T1000 (cell line): ENCODE measurements at regions not wholly inside any gene's neighbourhood (a gene's known extent, or its start where the extent isn't known, plus 50 kb on each side); places are given as distances from the start of the nearest gene placed in this dataset.

ENCODE experiments used
- DNase-seq: peaks from one replicate; lab custom pipeline; 2025; ENCODE audit warnings: mixed read lengths; lab: John Stamatoyannopoulos, UW

DNA sequence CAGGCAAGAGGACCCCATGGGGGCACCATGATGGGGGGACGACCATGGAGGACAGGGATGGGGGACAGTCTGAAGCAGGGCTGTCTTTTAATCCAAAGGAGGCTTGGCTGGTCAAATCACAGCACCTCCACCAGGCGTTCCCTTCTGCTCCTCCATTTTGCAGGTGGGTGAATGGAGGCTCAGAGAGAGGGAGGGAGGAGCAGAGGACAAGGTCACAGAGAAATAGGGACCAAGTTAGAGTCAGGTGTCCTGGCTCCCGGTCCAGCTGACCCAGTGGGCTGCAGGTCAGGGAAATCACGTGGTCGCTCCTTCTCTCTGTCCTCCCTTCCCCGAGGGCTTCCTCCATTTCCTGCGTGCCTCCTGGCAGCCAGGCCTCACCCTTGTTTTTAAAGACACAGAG is 156.4 kb upstream of the SMIM23 start:
- DNase-seq: no peak

DNA sequence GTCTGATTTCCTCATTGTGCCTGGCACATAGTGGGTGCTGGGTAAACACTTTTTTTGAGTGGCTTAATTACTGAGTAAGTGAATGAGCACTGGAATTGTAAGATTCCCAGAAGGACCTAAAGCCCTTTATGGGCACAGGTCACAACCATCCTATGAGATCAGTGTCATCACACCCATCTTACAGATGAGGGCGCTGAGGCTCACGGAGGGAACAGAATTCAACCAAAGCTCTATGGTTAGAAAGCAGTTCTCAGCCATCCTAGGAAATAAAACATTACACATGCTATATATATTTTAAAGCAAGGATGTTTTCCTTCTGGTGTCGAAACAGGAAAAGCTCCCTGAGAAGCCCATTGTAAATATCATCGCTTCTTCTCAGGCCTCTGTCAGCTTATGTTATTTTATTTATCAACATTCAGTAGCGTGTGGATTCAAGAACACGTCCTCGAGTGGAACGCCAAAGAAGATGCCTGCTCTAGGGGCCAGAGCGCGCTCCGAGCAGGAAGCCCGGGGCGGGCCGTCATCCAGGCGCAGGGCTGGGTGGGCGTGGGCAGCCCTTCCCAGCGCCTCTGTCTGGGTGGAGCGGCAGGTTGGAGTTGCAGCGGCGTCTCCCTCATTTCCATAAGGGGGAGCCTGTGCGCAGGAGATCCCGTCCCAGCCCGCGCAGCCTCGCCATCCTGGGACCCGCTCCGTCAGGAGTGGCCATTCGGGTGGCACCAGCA is 155.8 kb upstream of the SMIM23 start:
- no peak for DNase-seq

DNA sequence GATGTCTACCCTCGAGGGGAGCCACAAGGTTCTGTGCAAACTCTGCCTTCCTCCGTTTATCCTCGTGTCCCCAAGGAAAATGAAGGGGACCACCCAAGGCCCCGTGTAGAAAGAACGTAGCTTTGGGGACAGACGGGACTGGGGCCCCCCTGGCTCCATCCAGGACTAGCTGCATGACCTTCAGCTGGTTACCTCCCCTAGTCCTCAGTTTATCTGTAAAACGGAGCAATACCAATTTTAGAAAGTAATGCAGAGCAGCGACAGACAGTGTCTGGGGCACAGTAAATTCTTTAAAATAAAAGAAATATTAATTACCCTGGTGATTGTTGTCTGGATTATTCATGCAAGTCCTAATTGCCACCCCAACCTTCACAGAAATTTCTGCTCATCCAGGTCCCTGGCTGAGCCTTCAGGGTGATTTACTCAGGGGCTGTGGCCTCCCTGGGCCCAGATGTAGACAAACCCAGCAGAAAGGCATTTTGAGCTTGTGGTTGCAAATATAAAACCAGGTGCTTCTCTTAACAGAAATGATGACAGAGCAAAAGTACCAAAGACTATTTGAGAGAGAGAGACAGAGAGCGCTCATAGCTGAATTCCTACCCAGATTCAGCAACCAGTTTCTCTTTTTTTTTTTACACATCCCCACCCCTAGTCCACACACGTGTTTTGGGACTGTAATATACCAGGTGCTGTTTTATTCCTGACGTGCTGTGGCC is 155.1 kb upstream of the SMIM23 start:
- no peak for DNase-seq

DNA sequence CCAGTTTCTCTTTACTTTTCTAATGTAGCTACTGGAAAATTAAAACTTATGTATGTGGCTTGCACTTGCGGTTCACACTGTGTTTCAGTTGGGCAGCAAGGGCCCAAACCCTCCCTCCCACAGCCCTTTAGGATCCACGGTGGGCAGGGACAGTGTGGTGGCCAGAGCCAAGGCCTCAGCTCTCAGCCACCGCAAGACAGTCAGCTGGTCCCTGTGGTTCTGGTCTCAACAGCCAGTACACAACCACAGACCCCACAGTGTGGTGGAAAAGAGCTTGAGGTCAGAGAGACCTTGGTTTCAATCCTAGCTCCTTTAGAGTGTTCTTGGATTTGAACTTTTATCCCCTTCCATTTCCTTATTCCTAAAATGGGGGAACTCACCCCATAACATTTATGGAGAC is 153.0 kb upstream of the SMIM23 start:
- no peak for DNase-seq

DNA sequence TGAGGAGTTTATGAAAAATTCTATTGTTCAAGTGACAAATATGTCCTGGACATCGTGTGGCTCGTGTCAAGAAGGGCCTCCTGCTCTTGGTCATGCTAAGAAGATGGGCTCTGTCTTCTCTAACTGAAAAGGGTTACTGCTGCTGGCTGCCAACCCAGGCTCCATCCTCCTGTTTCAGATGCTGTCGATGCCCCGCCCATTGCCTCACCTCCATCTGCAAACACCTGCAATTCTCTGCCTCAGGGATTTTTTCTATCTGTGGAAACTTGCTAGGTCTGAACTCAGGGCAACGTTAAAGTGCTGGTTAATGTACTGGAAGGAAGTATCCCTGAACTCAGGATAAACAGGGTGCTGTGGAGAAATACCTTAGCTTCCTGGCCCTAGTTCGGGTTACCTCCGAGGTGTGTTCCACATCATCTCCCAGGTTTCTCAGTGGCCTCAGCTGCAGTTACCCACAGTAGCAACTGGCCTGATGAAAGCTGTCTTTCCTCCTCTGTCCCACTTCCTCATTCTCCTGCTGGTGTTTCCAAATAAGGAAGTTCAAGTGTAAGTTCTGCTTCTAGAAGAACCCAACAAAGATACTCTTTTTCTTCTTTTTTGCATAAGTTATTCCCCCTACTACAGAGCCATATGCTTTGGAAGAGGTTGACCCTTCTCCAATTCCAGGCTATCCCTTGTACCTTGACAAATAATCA is 151.7 kb upstream of the SMIM23 start:
- DNase-seq: no peak

DNA sequence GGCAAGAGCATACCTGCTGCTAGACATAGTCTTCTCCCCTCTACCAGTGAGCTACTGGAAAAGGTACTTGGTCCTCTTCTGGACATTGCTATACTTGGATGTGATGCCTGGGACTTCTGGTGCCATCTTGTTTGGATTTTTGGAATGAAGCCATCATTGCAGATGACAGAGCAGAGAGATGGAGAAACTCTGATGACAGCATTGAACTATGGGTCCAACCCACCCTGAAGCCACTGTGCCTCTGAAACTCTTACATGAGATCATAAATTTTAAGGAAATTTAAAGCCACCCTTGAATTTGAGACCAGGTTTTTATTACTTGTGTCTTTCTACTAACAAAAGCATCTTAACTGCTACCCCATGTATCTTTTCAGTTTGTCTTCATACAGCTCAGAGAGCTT is 151.1 kb upstream of the SMIM23 start:
- no peak for DNase-seq

DNA sequence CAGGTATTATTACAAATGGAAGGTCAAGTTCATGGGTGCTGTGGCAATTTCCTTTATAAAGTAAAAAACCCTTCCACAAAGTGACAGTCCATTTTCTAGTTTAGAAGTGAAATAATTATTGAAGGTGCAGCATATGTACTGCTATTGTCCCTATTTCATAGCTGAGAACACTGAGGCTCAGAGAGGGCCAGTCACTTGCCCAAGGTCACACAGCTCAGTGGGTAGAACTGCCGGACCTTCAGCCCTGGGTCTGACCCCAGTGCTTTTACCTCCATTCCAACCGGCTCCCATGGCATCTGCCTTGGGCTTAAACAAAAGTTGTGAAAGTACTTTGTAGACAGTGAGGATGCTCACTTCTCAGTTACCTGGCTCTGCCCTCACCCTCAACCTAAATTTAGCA is 150.6 kb upstream of the SMIM23 start:
- no peak for DNase-seq

DNA sequence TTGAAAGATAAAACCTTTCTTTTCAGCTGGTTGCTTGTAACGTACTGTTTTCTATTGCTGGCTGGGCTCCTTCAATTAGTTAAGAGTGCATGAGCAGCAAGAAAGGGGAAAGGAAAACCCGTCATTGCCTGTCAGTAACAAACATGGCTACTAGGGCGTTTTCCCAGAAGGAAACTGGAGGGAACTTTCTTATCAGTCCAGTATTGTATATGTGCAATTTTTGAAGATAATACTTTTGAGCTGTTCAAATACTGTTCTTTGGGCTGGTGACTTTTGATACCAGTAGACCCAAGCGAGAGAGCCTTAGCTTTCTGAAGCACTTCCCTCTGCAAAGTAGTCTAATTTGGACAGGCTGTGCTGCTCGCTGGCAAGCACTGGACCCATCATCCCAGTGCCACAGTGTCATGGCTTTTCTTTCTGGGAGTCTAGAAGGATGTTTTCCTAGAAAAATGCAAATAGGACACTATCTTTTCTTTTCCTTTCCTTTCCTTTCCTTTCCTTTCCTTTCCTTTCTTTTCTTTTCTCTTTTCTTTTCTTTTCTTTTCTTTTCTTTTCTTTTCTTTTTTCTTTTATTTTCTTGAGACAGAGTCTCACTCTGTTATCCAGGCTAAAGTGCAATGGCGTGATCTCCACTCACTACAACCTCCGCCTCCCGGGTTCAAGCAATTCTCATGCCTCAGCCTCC is 149.9 kb upstream of the SMIM23 start:
- DNase-seq: no peak

DNA sequence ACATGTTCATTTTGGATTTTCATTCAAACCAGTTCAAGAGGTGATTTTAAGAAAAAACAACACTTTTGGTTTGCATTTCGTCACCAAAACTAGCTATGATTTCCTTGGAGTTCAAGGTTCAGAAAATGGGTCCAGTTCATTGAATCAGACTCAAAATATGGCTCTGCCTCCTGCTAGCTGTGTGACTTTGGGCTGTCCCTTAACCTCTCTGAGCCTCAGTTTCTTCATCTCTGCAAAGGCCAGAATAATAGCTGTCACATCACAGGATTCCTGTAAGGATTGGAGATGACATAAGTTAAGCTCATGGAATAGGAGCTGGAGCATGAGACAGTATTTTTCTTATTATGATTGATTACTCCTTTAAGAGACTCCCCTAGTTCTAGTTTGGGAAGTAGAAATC is 147.8 kb upstream of the SMIM23 start:
- no peak for DNase-seq

DNA sequence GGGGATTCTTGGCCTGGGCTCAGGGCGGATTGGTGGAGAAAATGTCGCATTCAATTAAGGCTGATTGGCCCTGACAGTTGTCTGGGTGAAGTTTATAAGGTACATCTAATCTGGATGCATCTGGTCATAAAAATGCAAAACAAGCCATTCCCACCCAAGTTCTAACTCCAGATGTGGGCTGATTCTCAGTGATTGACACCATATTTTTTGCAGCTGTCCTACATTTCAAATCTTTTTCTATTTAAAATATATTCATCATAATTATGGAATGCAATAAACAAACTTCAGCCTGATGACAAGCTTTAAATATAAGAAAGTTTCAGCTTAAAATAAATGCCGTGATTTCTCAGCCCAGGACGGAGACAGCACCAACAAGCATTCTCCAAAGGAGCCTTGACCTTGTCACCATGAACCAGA is 146.4 kb upstream of the SMIM23 start:
- no peak for DNase-seq

DNA sequence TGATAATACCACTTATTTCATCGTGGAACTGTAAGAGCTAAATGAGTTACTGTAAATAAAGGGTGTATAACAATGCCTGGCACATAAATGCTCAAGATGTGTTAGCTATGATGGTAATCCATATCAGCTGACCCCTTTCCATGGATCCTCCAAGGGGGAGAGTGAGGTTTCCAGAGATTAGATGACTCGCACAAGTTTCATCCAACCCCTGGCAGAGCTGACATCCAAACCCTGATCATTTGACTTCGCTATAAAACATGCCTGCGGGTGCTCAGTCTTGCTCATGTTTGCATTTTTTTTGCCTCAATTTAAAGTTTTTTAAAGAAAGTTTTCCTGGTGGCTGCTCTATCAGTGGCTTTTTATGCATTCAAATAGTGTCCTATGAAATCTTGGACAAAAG is 145.7 kb upstream of the SMIM23 start:
- DNase-seq: no peak

DNA sequence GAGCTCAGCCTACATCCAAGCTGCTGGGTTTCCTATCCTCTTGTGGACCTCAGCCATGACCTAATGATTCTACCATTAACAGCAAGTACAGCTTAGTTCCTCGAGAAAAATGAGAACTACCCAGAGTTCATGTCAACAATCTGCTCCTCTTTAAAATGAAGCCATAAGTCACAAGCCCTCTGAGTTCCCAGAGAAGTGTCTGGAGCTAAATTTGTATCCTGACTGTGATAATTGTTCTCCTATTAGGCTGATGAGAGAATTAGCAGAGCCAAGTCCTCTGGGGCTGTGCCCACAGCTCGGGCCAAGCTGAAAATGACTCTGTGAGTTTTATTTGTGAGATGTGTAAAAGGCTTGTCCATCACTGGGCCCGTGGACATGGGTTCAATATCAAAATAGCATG is 145.1 kb upstream of the SMIM23 start:
- DNase-seq: no peak

DNA sequence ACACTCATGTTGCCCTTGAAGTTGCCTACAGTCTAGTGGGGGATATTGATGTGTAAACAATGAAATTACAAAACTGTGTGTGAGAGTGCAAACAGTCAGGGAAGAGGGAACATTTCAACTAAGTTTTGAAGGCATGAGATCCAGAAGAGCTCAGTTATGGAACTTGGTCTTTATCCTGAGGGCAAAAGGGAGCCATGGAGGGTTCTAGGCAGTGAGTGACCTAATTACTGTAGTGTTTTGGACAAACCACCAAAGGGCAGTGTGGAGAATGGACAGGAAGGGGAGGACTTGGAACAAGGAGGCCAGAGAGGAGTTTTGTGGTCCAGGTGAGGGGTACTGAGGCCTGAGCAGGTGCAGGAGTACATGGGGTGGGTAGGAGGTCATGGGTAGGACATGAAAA is 143.7 kb upstream of the SMIM23 start:
- DNase-seq: no peak

DNA sequence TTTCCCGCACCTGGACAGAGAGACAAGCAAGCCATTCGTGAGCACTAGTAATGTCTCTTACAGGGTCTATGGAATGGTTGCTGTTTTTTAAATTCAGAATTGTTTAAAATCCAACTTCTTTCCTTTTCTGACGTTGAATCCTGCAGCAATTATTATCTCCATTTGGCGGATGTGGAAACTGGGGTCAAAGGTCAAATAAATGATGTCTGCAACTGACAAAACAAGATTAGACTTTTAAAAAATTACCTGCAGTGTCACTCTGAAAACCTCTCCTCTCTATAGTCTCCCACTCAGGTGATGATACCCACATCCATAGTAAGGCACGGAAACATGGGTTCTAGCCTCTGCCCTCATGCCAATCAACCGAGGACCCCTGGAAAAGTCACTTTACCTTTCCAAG is 142.7 kb upstream of the SMIM23 start:
- no peak for DNase-seq

DNA sequence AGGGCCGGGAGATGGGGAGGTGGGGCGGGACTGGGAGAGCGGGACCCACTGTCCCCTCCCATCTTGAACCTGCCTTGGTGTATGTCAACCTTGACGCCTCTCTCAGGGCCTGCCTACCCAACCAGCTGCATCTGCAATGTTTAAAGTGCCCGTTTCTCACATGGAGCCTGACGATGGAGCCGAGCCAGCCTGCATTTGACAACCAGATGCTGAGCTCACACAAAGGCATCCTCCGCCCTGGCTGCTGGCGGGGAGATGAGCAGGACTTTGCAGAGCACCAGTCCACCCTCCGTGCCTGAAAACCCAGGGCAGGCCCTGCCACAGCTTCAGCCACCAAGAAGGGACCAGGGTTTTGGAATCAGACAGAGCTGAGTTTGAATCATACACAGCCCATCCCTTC is 141.1 kb upstream of the SMIM23 start:
- no peak for DNase-seq

DNA sequence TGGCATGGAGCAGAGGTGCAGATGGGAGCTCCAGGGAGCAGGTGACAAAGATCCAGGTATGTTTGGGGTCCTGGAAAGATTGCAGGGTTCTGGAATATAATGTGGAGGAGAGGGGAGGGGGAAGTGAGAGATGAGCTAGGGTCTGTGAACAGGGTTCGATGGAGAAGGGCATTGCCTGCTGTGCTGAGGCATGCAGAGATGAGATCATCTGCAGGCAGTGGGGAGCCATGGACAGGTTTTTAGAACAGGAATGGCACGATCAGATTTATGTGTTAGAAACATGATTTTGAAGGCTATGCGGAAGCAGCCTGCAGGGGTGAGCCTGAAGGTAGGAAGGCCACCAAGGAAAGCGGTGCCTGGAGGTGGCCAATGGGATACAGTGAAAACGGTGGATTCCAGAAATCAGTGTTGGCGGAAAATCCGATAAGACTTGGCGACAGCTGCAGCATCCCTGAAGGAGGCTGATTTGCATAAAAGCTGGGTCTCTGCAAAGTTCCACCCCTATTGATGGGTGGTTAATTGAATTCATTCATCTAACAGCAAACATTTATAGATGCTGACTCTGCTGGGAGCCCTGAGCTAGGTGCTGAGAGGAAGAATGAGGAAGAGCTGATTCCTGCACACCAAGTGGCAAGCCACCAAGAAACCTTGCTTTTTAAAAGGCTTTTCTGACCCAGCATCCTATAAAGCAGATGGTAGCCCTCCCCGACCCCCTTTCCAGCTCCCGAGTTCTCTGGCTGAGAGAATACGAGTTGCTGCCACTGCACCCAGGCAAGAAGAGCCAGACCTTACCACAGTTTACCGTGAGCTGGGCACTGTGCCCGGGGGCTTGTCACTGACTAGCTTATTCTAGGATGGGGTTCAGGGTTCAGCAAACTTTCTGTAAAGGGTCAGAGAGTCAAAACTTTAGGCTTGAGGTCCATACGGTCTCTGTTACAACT is 139.2 kb upstream of the SMIM23 start:
- DNase-seq: no peak

DNA sequence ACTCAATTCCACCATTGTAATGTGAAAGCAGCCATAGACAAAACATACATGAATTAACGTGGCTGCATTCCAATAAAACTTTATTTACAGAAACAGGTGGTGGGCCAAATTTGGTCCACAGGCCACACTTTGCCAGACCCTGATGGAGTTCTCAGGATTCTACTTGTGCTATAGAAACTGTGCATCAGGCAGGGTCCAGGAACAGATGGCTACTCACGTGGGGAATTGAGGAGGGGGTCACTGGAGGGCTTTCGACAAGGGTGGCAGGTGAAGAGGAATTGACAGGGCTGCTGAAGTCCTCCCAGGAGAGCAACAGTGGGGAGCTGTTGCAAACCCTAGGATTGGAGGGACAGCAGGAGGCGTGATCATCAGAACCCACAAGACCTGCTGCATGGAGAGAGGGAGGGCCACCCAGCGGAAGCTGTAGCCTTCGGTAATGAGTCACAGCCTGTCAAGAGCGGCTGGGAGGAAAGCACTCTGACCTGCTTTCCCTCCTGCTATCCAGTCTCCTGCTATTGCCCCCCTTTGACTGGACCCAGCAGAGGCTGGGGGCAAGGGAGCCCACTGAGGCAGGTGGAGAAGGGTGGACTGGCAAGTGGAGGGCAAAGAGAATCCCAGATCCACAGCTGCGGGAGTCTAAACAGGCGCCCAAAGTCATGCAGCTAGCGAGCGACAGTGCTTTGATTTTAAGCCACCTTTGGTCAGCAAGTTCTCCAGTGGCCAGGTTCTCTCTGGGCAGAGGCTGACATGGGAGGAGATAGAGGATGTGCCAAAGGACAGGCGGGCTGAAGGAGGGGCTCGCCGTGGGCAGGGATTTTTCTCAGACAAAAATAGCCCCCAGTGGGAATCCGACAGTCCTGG is 138.3 kb upstream of the SMIM23 start:
- DNase-seq: peak; percentile 31

DNA sequence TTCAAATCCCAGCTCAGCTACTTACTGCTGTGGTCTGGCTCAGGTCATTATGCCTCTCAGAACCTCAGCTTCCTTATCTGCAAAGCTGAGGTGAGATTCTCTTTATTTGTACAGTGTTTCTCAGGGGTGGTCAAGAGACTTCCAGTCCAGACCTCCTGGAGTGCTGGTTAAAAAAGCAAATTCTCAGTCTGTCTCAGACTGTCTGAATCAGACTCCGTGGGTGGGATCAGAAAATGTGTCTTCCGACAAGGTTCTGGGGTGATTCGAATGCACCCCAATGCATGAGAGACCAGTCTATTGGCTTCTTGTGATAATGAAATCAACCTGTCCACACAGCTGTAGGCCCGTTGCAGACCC is 137.7 kb upstream of the SMIM23 start:
- no peak for DNase-seq

DNA sequence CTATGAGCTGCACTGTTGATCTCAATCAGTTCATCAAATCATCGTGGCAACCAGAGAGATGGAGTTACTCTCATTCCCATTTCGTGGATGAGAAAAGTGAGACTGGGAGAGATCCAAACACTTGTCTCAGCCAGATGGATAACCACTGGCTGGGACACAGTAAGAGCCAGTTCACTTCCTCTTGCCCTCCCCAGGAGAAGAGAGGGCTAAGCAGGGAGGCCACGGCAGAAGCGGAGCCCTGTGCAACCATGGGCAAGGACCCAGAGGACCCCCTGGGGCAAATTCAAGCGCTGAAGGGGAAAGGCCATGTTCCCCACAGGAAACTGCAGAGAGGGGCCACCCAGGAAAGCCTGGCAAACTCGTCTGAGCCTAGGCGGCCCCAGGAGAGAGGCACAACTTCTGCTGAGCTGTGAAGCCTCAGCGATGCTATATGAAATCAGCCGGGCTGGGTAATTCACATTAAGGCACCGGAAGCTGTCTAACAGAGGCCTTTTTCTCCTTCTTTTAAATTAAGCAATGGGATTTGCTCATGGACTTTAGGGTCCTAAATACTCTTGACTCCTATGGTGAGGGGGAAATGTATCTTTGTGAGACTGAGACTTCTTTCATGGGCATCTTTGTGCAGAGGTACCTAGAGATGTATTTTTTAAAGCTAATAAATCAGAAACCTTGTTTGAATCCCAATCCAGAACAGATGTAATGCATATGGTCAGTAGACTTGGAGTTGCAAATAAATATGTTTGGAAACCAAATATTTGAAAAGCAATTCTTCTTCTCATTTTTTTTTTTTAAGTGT is 137.1 kb upstream of the SMIM23 start:
- no peak for DNase-seq

DNA sequence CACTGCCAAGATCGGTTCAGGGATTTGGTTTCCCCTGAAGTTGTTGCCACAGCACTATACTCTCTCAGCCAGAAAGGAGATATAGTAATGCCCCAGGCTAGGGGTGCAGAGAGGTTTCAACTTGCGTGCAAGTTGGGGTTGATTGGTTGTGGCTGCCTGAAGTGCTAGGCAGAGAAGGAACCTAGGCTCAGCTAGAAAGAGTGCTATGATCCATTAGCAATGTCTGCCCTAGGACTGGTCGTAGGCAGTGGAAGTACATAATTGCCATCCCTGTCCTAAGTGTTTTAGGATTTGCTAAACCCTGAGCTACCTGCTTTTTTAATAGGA is 136.6 kb upstream of the SMIM23 start:
- no peak for DNase-seq
